Mammary epithelial cell (primary cell): ENCODE measurements at regions not wholly inside any gene's neighbourhood (a gene's known extent, or its start where the extent isn't known, plus 50 kb on each side); places are given as distances from the start of the nearest gene placed in this dataset.

Experiments
- CTCF ChIP-seq, 2 donors: IDR thresholded peaks in 1 of 2; conservative IDR thresholded peaks in 1 of 2; 2 replicates each; pipeline ENCODE4 v1.5.1; 2011 to 2012; ENCODE audit warnings: inconsistent platforms in 2 of 2, low read length in 2 of 2, mild to moderate bottlenecking in 2 of 2, control low read depth in 1 of 2, low read depth in 1 of 2; ENCODE audit not compliant: insufficient read depth in 1 of 2; ENCODE audit errors: extremely low read depth in 1 of 2
- EZH2 ChIP-seq: IDR thresholded peaks from 2 replicates; pipeline ENCODE4 v1.6.1; 2012; ENCODE audit warnings: low read length, inconsistent platforms, borderline replicate concordance

DNA sequence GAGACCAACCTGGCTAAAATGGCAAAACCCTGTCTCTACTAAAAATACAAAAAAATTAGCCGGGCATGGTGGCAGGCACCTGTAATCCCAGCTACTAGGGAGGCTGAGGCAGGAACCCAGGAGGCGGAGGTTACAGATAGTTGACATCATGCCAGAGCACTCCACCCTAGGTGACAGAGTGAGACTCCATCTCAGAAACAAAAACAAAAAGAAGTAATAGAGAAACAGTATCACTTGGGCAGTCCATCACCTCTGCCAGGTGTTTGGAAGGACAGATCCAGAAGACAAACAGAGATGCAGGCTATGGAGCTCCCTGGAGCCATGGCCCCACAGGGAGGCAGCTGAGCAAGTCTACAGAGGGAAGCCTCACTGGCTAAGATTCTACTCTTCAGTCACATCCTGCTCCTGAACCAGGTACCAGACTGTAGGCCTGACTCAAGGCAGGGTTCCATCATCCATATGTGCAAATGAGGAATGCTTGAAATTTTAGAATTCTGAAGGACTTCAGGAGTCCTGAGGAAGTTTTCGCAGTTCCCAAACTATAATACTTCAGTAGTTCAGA is 81.4 kb upstream of the CPEB2 start:
- TF ChIP-seq CTCF (conservative IDR thresholded peaks at IDR 0.05 in 1 of 2, IDR thresholded peaks at IDR 0.05 in 1 of 2; ENCODE audit: extremely low read depth in 1 of 2, insufficient read depth in 1 of 2, low read depth in 1 of 2, low read length in 2 of 2) (no peak), EZH2 (no peak)
